ENCODE measurements at regions not wholly inside any gene's neighbourhood (a gene's known extent, or its start where the extent isn't known, plus 50 kb on each side); places are given as distances from the start of the nearest gene placed in this dataset.
A peak's percentile ranks its signal among the peaks of the same experiment; 100 is the strongest.

DNA sequence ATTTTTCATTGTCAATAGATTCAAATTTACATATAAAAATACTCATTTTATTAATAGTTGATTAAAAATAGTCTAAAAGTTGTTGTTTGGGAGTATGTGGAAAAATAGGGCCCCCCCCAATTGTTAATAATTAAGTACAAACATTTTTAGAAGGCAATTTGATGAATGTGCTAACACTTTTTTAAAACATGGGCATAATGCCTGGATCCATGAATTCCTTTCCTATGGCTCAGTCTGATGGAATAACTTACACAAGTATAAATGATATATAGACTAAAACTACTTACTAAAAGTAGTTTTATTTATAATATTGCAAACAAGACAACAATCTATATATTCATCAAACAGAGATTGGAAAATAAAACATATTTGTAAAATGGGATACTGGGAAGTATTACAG, 247.2 kb upstream of the LRRN1 start:
- TF ChIP-seq BHLHE40 (IDR thresholded peaks at IDR 0.05; ENCODE audit: low read length) (no peak), PTTG1 (tag; IDR thresholded peaks at IDR 0.05; ENCODE audit: low read depth) (no peak), MAFF (IDR thresholded peaks at IDR 0.05; ENCODE audit: low read length) (no peak)
- TF ChIP-seq, protein P1, sequence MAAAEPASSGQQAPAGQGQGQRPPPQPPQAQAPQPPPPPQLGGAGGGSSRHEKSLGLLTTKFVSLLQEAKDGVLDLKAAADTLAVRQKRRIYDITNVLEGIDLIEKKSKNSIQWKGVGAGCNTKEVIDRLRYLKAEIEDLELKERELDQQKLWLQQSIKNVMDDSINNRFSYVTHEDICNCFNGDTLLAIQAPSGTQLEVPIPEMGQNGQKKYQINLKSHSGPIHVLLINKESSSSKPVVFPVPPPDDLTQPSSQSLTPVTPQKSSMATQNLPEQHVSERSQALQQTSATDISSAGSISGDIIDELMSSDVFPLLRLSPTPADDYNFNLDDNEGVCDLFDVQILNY (CRISPR knock-in tag; IDR thresholded peaks at IDR 0.05): no peak
- H2AFZ ChIP-seq (ENCODE audit: low read depth, low read length): no peak overlapping the region
- no peak overlapping the region for H3K27ac ChIP-seq (ENCODE audit: extremely low read depth, low read depth, low read length)
- no peaks in the 10 kb centered on the region for H3K27me3 ChIP-seq (ENCODE audit: control insufficient read depth in 2 of 2, insufficient read depth in 2 of 2, low read length in 2 of 2)
- in situ Hi-C loops (cut with MboI) (no loop called here), intact Hi-C loops (cut with micrococcal nuclease) (no loop called here)
- H4K20me1 ChIP-seq (replicated peaks; ENCODE audit: control insufficient read depth, insufficient read depth, low read length): no peaks in the 10 kb centered on the region
- H3K9me1 ChIP-seq (ENCODE audit: control insufficient read depth, insufficient read depth, low read length): no peaks in the 10 kb centered on the region
- ATAC-seq: no peak
- ChIA-PET POLR2A (no interaction called here), CTCF (ENCODE audit: low intra/inter-chr PET ratio) (no interaction called here)
- FAIRE-seq: no peak
- H3K79me2 ChIP-seq (ENCODE audit: control insufficient read depth, insufficient read depth, low read length): no peaks in the 10 kb centered on the region
- 0 out of 2 replicates have a peak, but pooled peaks cover 2% of the 10 kb centered on the region for H3K9me3 ChIP-seq (replicated peaks; ENCODE audit: control insufficient read depth, insufficient read depth, low read depth, low read length)
- no peak overlapping the region for H3K4me3 ChIP-seq
- no peaks in the 10 kb centered on the region for H3K36me3 ChIP-seq (ENCODE audit: control insufficient read depth, insufficient read depth, low read length)
- H3K4me1 ChIP-seq (replicated peaks in 1 of 2; ENCODE audit: control insufficient read depth in 2 of 2, insufficient read depth in 2 of 2, low read length in 2 of 2): no peaks in the 10 kb centered on the region
- no peak overlapping the region for H3K4me2 ChIP-seq (ENCODE audit: insufficient read depth, low read length)
- no peak for DNase-seq (ENCODE audit: extremely low read depth in 1 of 4, low spot score in 3 of 4)
- BruUV-seq (replicated peaks): no TSS peak
- no peak overlapping the region for H3K9ac ChIP-seq (ENCODE audit: insufficient read depth in 1 of 2, low read depth in 2 of 2, low read length in 2 of 2)

DNA sequence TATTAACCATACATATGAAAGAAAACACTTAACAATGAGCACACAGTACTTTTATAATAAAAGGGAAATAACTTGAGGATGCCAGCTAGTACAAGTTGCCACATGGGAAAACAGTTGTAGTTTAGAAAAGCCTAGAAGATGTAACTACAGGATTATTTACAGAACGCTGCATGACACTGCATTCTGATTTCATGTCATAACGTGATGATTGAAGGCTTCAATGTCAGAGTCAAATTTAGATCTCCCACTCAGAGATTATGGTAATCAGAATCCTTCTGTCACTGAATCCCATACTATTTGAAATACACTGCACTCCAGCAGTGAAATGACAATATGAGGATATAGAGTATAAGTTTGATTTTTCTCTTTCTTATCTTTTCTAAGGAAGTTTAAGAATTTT, 253.9 kb upstream of the LRRN1 start:
- TF ChIP-seq ZNF354B (CRISPR knock-in tag; IDR thresholded peaks at IDR 0.05) (no peak), PKNOX1 (IDR thresholded peaks at IDR 0.05) (0 out of 2 replicates have a peak, but pooled peaks have one; percentile 18), MEIS2 (IDR thresholded peaks at IDR 0.05; ENCODE audit: partially characterized antibody) (peak; percentile 52)
- FAIRE-seq (no peak), DNase-seq (ENCODE audit: extremely low read depth in 1 of 4, low spot score in 3 of 4) (no peak), ATAC-seq (no peak)
- Histone ChIP-seq H3K4me1 (replicated peaks in 1 of 2; ENCODE audit: control insufficient read depth in 2 of 2, insufficient read depth in 2 of 2, low read length in 2 of 2) (no peaks in the 10 kb centered on the region), H3K27me3 (ENCODE audit: control insufficient read depth in 2 of 2, insufficient read depth in 2 of 2, low read length in 2 of 2) (no peaks in the 10 kb centered on the region), H3K36me3 (ENCODE audit: control insufficient read depth, insufficient read depth, low read length) (no peaks in the 10 kb centered on the region), H2AFZ (ENCODE audit: low read depth, low read length) (no peak overlapping the region), H3K9me1 (ENCODE audit: control insufficient read depth, insufficient read depth, low read length) (no peaks in the 10 kb centered on the region), H3K27ac (ENCODE audit: extremely low read depth, low read depth, low read length) (no peak overlapping the region), H3K9ac (ENCODE audit: insufficient read depth in 1 of 2, low read depth in 2 of 2, low read length in 2 of 2) (no peak overlapping the region), H3K9me3 (replicated peaks; ENCODE audit: control insufficient read depth, insufficient read depth, low read depth, low read length) (peaks cover 4% of the 10 kb centered on the region; the same call in 1 of the 2 replicates), H3K4me2 (ENCODE audit: insufficient read depth, low read length) (no peak overlapping the region), H3K79me2 (ENCODE audit: control insufficient read depth, insufficient read depth, low read length) (no peaks in the 10 kb centered on the region), H3K4me3 (no peak overlapping the region), H4K20me1 (replicated peaks; ENCODE audit: control insufficient read depth, insufficient read depth, low read length) (no peaks in the 10 kb centered on the region)
- in situ Hi-C loops (cut with MboI): no loop called here
- ChIA-PET CTCF (ENCODE audit: low intra/inter-chr PET ratio) (no interaction called here), POLR2A (no interaction called here)
- no TSS peak for BruUV-seq (replicated peaks)
- intact Hi-C loops (cut with micrococcal nuclease): no loop called here
- 0% methylated on average over 2 of the region's 2 CpGs for WGBS (ENCODE audit: insufficient coverage, low coverage, missing lambda C conversion rate)

Data from K562 (cell line).